ENCODE measurements at regions not wholly inside any gene's neighbourhood (a gene's known extent, or its start where the extent isn't known, plus 50 kb on each side); places are given as distances from the start of the nearest gene placed in this dataset.

GRCh38 chrX:46260499-46260898 is 284.7 kb downstream of the ZNF674 start:
- no peak for TF ChIP-seq CTCF (CRISPR knock-in tag; IDR thresholded peaks at IDR 0.05)
- TF ChIP-seq TBP (CRISPR knock-in tag; IDR thresholded peaks at IDR 0.05), result no peak
- TF ChIP-seq ZNF614 (CRISPR knock-in tag; IDR thresholded peaks at IDR 0.05; ENCODE audit: borderline replicate concordance), result no peak
- TF ChIP-seq HNF4G (IDR thresholded peaks at IDR 0.05; ENCODE audit: borderline replicate concordance, low read depth, low read length), result no peak
- no peak for TF ChIP-seq HNF4G (CRISPR knock-in tag; IDR thresholded peaks at IDR 0.05; ENCODE audit: borderline replicate concordance, low read depth)
- no peak for TF ChIP-seq HDAC1 (CRISPR knock-in tag; IDR thresholded peaks at IDR 0.05)
- no peak for TF ChIP-seq ZBTB33 (CRISPR knock-in tag; IDR thresholded peaks at IDR 0.05)
- TF ChIP-seq ZNF224 (CRISPR knock-in tag; IDR thresholded peaks at IDR 0.05), result no peak
- no peak for TF ChIP-seq RBFOX2 (IDR thresholded peaks at IDR 0.05; ENCODE audit: low read depth, low read length)
- TF ChIP-seq ZNF766 (CRISPR knock-in tag; IDR thresholded peaks at IDR 0.05; ENCODE audit: borderline replicate concordance), result no peak
- TF ChIP-seq SIN3A (IDR thresholded peaks at IDR 0.05; ENCODE audit: borderline replicate concordance, low read depth, low read length), result no peak
- TF ChIP-seq CEBPB (IDR thresholded peaks at IDR 0.05; ENCODE audit: borderline replicate concordance, low read depth, low read length), result no peak
- no peak for TF ChIP-seq ZNF274 (CRISPR knock-in tag; IDR thresholded peaks at IDR 0.05)
- TF ChIP-seq ZNF670 (CRISPR knock-in tag; IDR thresholded peaks at IDR 0.05; ENCODE audit: borderline replicate concordance), result no peak
- TF ChIP-seq CBFB (CRISPR knock-in tag; IDR thresholded peaks at IDR 0.05), result no peak
